T47D (cell line): ENCODE measurements at regions not wholly inside any gene's neighbourhood (a gene's known extent, or its start where the extent isn't known, plus 50 kb on each side); places are given as distances from the start of the nearest gene placed in this dataset.

Experiments
- DNase-seq, 2 experiments: peaks; one replicate each; pipeline versions ENCODE4 v3.0.0 to v3.0.0-alpha.2; 2011 to 2012; ENCODE audit warnings: low read depth in 1 of 2, low spot score in 1 of 2
- JUND ChIP-seq: IDR thresholded peaks from 2 replicates; pipeline ENCODE4 v1.6.1; 2012; ENCODE audit warnings: low read depth
- in situ Hi-C: cut with HindIII; loops from 2 replicates; pipeline ENCODE4 v1.10.0; 2016; ENCODE audit warnings: low sequenced_read_pairs, low pct_unique_long_range_greater_than_20kb

DNA sequence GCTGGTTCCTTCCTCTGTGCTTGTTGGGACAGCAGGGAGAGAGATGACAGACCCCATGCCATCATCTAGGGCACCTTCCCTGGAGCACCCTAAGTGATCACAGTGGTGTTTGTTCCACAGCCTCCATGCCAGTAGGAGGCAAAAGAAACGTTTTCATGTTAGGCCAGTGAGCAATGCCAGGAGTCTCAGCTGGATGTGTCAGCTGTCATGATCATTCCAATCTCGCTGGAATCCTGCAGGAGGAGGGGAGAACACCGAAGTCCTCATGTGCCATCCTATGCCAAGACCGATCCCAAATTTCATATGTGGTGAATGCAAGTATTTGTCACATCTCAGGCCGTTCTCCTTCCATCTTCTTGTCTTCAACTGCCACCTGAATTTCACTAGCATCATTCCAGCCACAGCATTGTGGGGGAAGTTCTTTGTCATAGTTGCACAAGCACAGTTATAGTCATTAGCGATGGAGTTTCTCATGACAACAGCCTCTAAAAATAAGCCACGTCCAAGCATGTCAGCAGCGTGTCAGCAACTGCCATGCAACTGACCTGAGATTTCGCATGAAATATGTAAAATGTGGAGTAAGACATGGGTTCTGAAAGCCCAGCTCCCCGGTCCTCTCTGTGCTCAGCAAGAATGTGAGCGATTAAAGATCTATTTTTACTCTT lies 97.2 kb upstream of the DNAH5 start:
- no peak for TF ChIP-seq JUND
- DNase-seq = no peak
- in situ Hi-C loops = no loop called here

DNA sequence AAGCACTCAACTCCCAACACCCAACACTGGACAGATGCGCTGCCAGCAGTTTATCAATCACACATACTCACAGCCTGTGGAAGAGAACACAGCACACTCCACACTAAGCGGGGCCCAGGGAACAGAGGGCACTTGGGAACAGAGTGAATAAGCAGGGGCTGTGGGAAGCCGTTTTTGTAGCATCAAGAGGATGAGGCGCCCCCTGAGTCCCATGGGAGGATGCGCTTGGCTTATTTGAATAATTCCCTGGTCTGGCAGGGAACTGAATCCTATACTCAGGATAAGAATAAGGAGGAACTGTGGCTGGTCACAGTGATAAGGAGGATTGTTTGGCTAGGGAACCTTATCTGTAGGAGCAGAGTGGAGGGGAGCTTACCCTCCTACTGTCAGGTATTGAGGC lies 96.1 kb upstream of the DNAH5 start:
- in situ Hi-C loops = no loop called here
- DNase-seq = no peak
- no peak for TF ChIP-seq JUND

GRCh38 chr5:14039576-14039975 lies 95.1 kb upstream of the DNAH5 start:
- TF ChIP-seq JUND = no peak
- peak in 1 of 2 experiments; percentile 35 for DNase-seq
- in situ Hi-C loops = no loop called here

DNA sequence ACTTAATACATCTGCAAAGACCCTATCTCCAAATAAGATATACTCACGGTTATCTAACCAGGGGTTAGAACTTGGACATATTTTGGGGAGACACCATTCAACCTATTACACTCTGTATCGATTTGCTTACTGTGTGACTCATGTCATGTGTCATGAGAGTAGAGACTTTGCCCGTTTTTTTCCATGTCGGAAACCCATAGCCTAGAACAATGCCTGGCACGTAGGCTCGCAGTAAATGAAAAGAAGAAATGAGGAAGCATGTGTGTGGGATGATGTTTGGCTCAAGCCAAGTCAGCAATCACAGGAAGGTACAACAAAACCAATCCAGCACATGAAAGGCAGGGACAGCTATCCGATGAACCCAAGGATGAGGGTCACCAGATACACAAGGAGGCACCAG lies 94.6 kb upstream of the DNAH5 start:
- in situ Hi-C loops = no loop called here
- no peak for TF ChIP-seq JUND
- no peak for DNase-seq

DNA sequence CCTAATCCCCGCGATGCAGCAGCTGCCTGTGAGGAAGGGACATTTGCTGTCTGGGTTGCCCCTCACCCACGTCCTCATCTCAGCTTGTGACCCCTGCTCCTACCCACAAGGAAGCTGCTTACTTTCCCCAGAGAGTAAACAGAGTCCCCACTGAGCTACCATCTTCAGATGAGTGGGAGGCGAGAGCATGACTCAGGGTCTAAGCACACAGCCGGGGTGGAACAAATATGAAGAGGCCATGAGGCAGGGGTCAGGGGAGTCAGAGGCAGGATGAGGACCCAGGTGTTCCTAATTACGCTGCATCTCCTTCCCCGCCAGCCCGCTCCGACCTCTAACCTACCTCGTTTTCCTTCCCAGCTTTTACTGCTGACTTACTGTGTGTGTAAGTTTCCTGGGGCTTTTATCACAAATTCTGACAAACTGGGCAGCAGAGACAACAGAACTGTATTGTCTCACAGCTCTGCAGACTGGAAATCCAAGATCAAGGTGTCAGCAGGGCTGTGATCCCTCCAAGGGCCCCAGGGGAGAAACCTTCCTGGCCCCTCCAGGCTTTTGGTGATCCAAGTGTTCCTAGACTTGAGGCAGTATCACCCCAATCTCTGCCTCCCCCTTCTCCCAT lies 94.0 kb upstream of the DNAH5 start:
- DNase-seq = no peak
- no peak for TF ChIP-seq JUND

GRCh38 chr5:14036947-14037346 lies 92.5 kb upstream of the DNAH5 start:
- no peak for DNase-seq
- in situ Hi-C loops = no loop called here
- no peak for TF ChIP-seq JUND

More for the DNA sequence above, 94.0 kb upstream of the DNAH5 start:
- in situ Hi-C loops = no loop called here

DNA sequence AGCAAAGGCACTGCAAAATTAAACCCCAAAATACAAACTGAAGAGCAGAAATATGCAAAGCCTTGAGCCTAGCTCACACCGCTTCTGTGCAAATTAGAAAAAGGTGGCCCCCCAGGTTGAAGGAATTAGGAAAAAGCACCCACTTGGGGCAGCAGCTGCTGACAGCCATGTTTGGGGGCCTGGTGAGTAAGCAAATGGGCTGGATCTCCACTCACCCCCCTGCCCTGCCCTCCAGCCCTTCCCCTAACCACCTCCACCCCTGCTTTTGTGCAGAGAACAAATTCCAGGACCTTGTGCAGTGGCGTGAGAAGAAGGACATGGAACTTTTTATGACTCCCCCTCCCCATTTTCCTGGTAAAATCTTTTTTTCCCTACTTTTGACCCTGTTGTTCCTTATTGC lies 92.0 kb upstream of the DNAH5 start:
- no peak for TF ChIP-seq JUND
- in situ Hi-C loops = no loop called here
- DNase-seq = no peak

- in situ Hi-C loops = no loop called here
- TF ChIP-seq JUND = 0 out of 2 replicates have a peak, but pooled peaks have one; percentile 41
- peak; percentile 52 to 63 for DNase-seq
These were observed 91.5 kb upstream of the DNAH5 start for GRCh38 chr5:14035859-14036503.

- DNase-seq = no peak
- in situ Hi-C loops = no loop called here
- TF ChIP-seq JUND = no peak
These were observed 90.5 kb upstream of the DNAH5 start for GRCh38 chr5:14034963-14035362.

DNA sequence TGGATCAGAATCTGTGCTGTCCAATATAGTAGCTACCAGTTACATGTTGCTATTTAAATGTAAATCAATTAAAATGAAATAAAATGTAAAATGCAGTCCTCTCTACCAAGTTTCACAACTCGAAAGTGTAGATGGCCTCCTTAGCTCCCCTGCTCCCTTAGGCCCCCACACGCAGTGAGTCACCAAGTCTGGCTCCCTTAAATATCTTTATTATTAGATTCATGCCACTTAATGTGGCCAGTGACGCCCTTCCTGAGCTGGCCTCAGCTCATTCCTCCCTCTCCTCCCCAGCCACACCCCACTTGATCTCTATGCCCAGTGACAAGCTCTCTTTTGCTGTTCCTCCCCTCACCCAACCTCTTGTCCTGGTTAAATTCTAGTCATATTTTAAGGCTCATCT lies 88.4 kb upstream of the DNAH5 start:
- no peak for TF ChIP-seq JUND
- DNase-seq = no peak
- in situ Hi-C loops = no loop called here

DNA sequence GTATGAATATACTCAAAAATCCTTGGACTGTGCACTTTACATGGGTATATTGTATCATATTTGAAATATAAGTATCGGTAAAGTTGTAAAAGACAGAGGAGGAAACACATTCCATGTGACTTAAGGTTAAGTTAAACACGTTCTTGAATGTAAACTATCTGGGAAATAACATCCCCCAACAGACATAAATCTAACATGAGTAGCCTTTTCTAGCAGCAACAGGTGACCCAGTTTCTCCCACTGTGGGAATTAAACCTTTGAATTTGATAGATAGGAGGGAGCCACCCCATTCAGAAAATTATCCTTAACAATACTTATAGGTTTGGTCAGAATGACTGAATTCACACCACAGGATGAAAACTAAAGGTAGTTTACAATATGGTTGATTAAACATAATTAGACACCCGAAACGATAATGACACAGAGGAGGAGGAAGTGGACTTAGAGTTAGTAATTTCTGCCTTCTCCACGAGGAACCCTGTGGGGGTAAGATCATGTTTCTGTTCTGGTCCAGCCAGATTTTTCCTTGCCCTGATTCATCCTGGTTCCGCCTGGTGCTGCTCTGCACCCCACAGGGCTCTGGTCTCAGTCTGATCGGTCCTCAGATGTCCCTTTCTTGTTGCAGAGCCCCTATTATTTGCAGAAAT lies 84.6 kb upstream of the DNAH5 start:
- in situ Hi-C loops = no loop called here
- TF ChIP-seq JUND = no peak

GRCh38 chr5:14028188-14028587 lies 83.7 kb upstream of the DNAH5 start:
- DNase-seq = no peak
- in situ Hi-C loops = no loop called here

More for the DNA sequence above, 84.6 kb upstream of the DNAH5 start:
- DNase-seq = no peak

More at GRCh38 chr5:14028188-14028587, 83.7 kb upstream of the DNAH5 start:
- no peak for TF ChIP-seq JUND
